NCI-H510A (cell line): ENCODE measurements at regions not wholly inside any gene's neighbourhood (a gene's known extent, or its start where the extent isn't known, plus 50 kb on each side); places are given as distances from the start of the nearest gene placed in this dataset.
"Not testable (repeated sequence)": the region's sequence is repeated elsewhere in the genome, so short reads cannot be mapped to it uniquely, and the experiment has no call there.

Experiments used
- DNase-seq: peaks from one replicate; lab custom pipeline; 2025; lab: John Stamatoyannopoulos, UW

- no peak for DNase-seq
These were observed 1550.8 kb upstream of the SLC10A2 start for GRCh38 chr13:104616990-104617389.

- no peak for DNase-seq
These were observed 1548.3 kb upstream of the SLC10A2 start for GRCh38 chr13:104614361-104615145.

- DNase-seq: no peak
These were observed 1542.1 kb upstream of the SLC10A2 start for GRCh38 chr13:104608331-104608730.

GRCh38 chr13:104605435-104605834 is 1539.2 kb upstream of the SLC10A2 start:
- DNase-seq: not testable (repeated sequence)

- no peak for DNase-seq
These were observed 1531.4 kb upstream of the SLC10A2 start for GRCh38 chr13:104597546-104598180.

GRCh38 chr13:104595511-104595910 is 1529.3 kb upstream of the SLC10A2 start:
- no peak for DNase-seq

GRCh38 chr13:104594806-104595205 is 1528.6 kb upstream of the SLC10A2 start:
- DNase-seq: no peak

GRCh38 chr13:104593693-104594092 is 1527.5 kb upstream of the SLC10A2 start:
- no peak for DNase-seq

GRCh38 chr13:104593251-104593576 is 1527.0 kb upstream of the SLC10A2 start:
- no peak for DNase-seq

- DNase-seq: no peak
These were observed 1526.5 kb upstream of the SLC10A2 start for GRCh38 chr13:104592545-104593250.

- DNase-seq: no peak
These were observed 1525.9 kb upstream of the SLC10A2 start for GRCh38 chr13:104592127-104592526.

GRCh38 chr13:104586051-104586746 is 1520.0 kb upstream of the SLC10A2 start:
- DNase-seq: no peak

GRCh38 chr13:104584481-104584880 is 1518.3 kb upstream of the SLC10A2 start:
- no peak for DNase-seq

GRCh38 chr13:104580931-104581330 is 1514.7 kb upstream of the SLC10A2 start:
- DNase-seq: no peak

- no peak for DNase-seq
These were observed 1511.0 kb upstream of the SLC10A2 start for GRCh38 chr13:104577071-104577815.

- no peak for DNase-seq
These were observed 1505.6 kb upstream of the SLC10A2 start for GRCh38 chr13:104571893-104572229.

GRCh38 chr13:104571161-104571892 is 1505.1 kb upstream of the SLC10A2 start:
- peak; percentile 12 for DNase-seq

- DNase-seq: no peak
These were observed 1500.9 kb upstream of the SLC10A2 start for GRCh38 chr13:104567114-104567513.

- no peak for DNase-seq
These were observed 1499.7 kb upstream of the SLC10A2 start for GRCh38 chr13:104565888-104566287.

- DNase-seq: no peak
These were observed 1487.7 kb upstream of the SLC10A2 start for GRCh38 chr13:104553896-104554295.

GRCh38 chr13:104553186-104553585 is 1487.0 kb upstream of the SLC10A2 start:
- no peak for DNase-seq
